ENCODE measurements at regions not wholly inside any gene's neighbourhood (a gene's known extent, or its start where the extent isn't known, plus 50 kb on each side); places are given as distances from the start of the nearest gene placed in this dataset.

- H3K36me3 ChIP-seq (ENCODE audit: control insufficient read depth in 1 of 2, insufficient read depth in 2 of 2, low read length in 2 of 2) = no peaks in the 10 kb centered on the region
- DNase-seq (ENCODE audit: low read depth, low spot score) = no peak
- no peaks in the 10 kb centered on the region for H4K20me1 ChIP-seq (ENCODE audit: insufficient read depth)
- H3K9me2 ChIP-seq (ENCODE audit: insufficient read depth) = no peaks in the 10 kb centered on the region
- H3K9ac ChIP-seq (ENCODE audit: low read length) = no peak overlapping the region
- no TSS peak for BruUV-seq (replicated peaks)
- H3K4me2 ChIP-seq (ENCODE audit: low read length) = no peak overlapping the region
- no peak overlapping the region for H3K4me3 ChIP-seq (replicated peaks in 1 of 2; ENCODE audit: low read depth in 1 of 2, low read length in 2 of 2)
- POLR2A ChIA-PET = no interaction called here
- no peaks in the 10 kb centered on the region for H3K4me1 ChIP-seq (ENCODE audit: control insufficient read depth in 1 of 2, insufficient read depth in 2 of 2, low read length in 2 of 2)
- intact Hi-C loops (cut with micrococcal nuclease) = no loop called here
- no peaks in the 10 kb centered on the region for H3K79me2 ChIP-seq (ENCODE audit: insufficient read depth, low read length)
- H3K9me3 ChIP-seq (ENCODE audit: control insufficient read depth in 1 of 2, insufficient read depth in 1 of 2, low read depth in 1 of 2, low read length in 2 of 2) = no peaks in the 10 kb centered on the region
- CTCF ChIA-PET = no interaction called here
- no peak overlapping the region for H2AFZ ChIP-seq (ENCODE audit: low read depth, low read length, poor library complexity, severe bottlenecking)
- ATAC-seq = no peak
- RAD21 ChIA-PET (ENCODE audit: low non-redundant PET in 1 of 2, low total read pairs in 2 of 2, uncharacterized antibody in 2 of 2, unreplicated experiment in 2 of 2) = no interaction called here
- no peak overlapping the region for H3K27ac ChIP-seq (ENCODE audit: low read depth, low read length)
- peaks cover 12% of the 10 kb centered on the region; the same call in 1 of the 2 replicates for H3K27me3 ChIP-seq (ENCODE audit: insufficient read depth, low read length)
- TF ChIP-seq EZH2 (IDR thresholded peaks at IDR 0.05) (no peak), SIN3A (IDR thresholded peaks at IDR 0.05; ENCODE audit: low read depth) (no peak), SRF (IDR thresholded peaks at IDR 0.05; ENCODE audit: low read depth) (no peak), ELF1 (IDR thresholded peaks at IDR 0.05; ENCODE audit: borderline replicate concordance, low read depth) (no peak), ZNF274 (IDR thresholded peaks at IDR 0.05; ENCODE audit: low read depth, low read length) (no peak), ATF3 (IDR thresholded peaks at IDR 0.05) (no peak), EZH2phosphoT487 (IDR thresholded peaks at IDR 0.05; ENCODE audit: borderline replicate concordance) (no peak), EGR1 (IDR thresholded peaks at IDR 0.05; ENCODE audit: low read depth) (no peak), CTCF (IDR thresholded peaks at IDR 0.05 in 2 of 3, conservative IDR thresholded peaks at IDR 0.05 in 1 of 3; ENCODE audit: borderline replicate concordance in 1 of 3, insufficient read depth in 1 of 3, low read depth in 2 of 3, low read length in 2 of 3) (no peak), SP1 (IDR thresholded peaks at IDR 0.05; ENCODE audit: low read depth) (no peak), ZBTB33 (IDR thresholded peaks at IDR 0.05; ENCODE audit: extremely low read depth, insufficient replicate concordance, low read length) (no peak), CEBPB (IDR thresholded peaks at IDR 0.05; ENCODE audit: low read depth) (no peak), YY1 (IDR thresholded peaks at IDR 0.05; ENCODE audit: extremely low read depth, insufficient replicate concordance, low read depth, low read length) (no peak), POLR2AphosphoS5 (IDR thresholded peaks at IDR 0.05; ENCODE audit: low read depth, low read length) (no peak), ZFX (IDR thresholded peaks at IDR 0.05) (no peak), TCF7L2 (IDR thresholded peaks at IDR 0.05; ENCODE audit: borderline replicate concordance, extremely low read depth, insufficient read depth, insufficient read length) (no peak), JUND (IDR thresholded peaks at IDR 0.05) (no peak)
- TF ChIP-seq, protein P1, sequence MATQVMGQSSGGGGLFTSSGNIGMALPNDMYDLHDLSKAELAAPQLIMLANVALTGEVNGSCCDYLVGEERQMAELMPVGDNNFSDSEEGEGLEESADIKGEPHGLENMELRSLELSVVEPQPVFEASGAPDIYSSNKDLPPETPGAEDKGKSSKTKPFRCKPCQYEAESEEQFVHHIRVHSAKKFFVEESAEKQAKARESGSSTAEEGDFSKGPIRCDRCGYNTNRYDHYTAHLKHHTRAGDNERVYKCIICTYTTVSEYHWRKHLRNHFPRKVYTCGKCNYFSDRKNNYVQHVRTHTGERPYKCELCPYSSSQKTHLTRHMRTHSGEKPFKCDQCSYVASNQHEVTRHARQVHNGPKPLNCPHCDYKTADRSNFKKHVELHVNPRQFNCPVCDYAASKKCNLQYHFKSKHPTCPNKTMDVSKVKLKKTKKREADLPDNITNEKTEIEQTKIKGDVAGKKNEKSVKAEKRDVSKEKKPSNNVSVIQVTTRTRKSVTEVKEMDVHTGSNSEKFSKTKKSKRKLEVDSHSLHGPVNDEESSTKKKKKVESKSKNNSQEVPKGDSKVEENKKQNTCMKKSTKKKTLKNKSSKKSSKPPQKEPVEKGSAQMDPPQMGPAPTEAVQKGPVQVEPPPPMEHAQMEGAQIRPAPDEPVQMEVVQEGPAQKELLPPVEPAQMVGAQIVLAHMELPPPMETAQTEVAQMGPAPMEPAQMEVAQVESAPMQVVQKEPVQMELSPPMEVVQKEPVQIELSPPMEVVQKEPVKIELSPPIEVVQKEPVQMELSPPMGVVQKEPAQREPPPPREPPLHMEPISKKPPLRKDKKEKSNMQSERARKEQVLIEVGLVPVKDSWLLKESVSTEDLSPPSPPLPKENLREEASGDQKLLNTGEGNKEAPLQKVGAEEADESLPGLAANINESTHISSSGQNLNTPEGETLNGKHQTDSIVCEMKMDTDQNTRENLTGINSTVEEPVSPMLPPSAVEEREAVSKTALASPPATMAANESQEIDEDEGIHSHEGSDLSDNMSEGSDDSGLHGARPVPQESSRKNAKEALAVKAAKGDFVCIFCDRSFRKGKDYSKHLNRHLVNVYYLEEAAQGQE (IDR thresholded peaks at IDR 0.05; ENCODE audit: low read depth) = no peak
These were observed 144.3 kb downstream of the NEDD1 start for GRCh38 chr12:97051341-97051740.

Data from HCT116 (cell line).